ENCODE measurements at regions not wholly inside any gene's neighbourhood (a gene's known extent, or its start where the extent isn't known, plus 50 kb on each side); places are given as distances from the start of the nearest gene placed in this dataset.
A peak's percentile ranks its signal among the peaks of the same experiment; 100 is the strongest.

- WGBS, result 72% methylated on average over 4 of the region's 4 CpGs
- intact Hi-C loops (cut with DNase I), result no loop called here
Observed at GRCh38 chr11:32161293-32161692, 70.4 kb downstream of the RCN1 start.

GRCh38 chr11:32162351-32162750 lies 71.5 kb downstream of the RCN1 start:
- H3K9me3 ChIP-seq (ENCODE audit: control insufficient read depth, low read length), result no peaks in the 10 kb centered on the region
- DNase-seq (no peak), ATAC-seq (no peak)
- 62% methylated on average over 4 of the region's 4 CpGs for WGBS
- no peak overlapping the region for H3K4me3 ChIP-seq (ENCODE audit: low read length)
- no peaks in the 10 kb centered on the region for H3K27me3 ChIP-seq (ENCODE audit: control insufficient read depth, insufficient read depth)
- no peak overlapping the region for H3K27ac ChIP-seq (ENCODE audit: low read length)
- H3K4me1 ChIP-seq (ENCODE audit: control insufficient read depth, insufficient read depth, low read length), result no peaks in the 10 kb centered on the region
- intact Hi-C loops (cut with DNase I), result no loop called here

More at GRCh38 chr11:32161293-32161692, 70.4 kb downstream of the RCN1 start:
- Histone ChIP-seq H3K4me3 (ENCODE audit: low read length) (no peak overlapping the region), H3K27me3 (ENCODE audit: control insufficient read depth, insufficient read depth) (no peaks in the 10 kb centered on the region), H3K9me3 (ENCODE audit: control insufficient read depth, low read length) (no peaks in the 10 kb centered on the region), H3K27ac (ENCODE audit: low read length) (no peak overlapping the region), H3K4me1 (ENCODE audit: control insufficient read depth, insufficient read depth, low read length) (no peaks in the 10 kb centered on the region)
- ATAC-seq, result no peak
- no peak for DNase-seq

DNA sequence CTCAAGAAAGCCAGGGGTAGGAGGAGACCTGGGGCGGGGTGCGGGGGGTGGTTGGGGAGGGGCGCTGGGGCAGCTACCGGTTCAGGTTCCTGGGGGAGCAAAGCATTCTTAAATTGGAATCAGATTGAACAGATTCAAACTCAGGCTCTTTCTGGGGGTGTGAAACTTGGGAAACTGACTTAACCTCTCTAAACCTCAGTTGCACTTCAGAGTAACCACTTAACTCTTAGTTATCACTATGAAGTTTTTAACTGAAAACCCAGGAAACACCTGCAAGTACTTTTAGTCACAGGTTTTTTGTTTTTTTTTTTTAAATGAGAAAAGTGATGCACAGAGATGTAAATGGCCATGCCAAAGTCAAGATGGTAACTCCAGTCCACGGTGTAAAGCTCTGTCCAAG lies 72.0 kb downstream of the RCN1 start:
- intact Hi-C loops (cut with DNase I), result no loop called here
- Histone ChIP-seq H3K4me3 (ENCODE audit: low read length) (no peak overlapping the region), H3K27ac (ENCODE audit: low read length) (no peak overlapping the region), H3K9me3 (ENCODE audit: control insufficient read depth, low read length) (no peaks in the 10 kb centered on the region), H3K27me3 (ENCODE audit: control insufficient read depth, insufficient read depth) (no peaks in the 10 kb centered on the region), H3K4me1 (ENCODE audit: control insufficient read depth, insufficient read depth, low read length) (no peaks in the 10 kb centered on the region)
- ATAC-seq (no peak), DNase-seq (no peak)
- whole genome bisulfite sequencing, result 78% methylated on average over 5 of the region's 5 CpGs

DNA sequence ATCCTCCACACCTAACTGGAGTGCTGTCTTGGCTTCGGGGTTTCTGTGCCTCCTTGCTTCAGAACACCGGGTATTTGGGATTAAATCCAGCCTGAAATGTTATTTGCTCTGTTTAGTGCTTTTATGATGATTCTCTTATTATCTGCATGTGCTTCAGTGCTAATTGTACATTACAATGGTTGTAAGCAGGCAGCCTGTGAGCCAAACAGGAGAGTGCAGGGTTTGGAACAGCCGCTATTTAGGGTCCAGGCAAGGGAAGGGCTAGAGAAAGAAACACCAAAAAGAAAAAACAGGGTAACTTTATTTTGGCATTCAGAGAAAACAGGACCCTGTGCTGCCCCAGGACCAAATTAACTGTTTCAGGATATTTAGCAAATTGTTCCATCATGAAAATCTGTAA lies 72.7 kb downstream of the RCN1 start:
- H3K27me3 ChIP-seq (ENCODE audit: control insufficient read depth, insufficient read depth), result no peaks in the 10 kb centered on the region
- WGBS, result 91% methylated on average over 3 of the region's 3 CpGs
- intact Hi-C loops (cut with DNase I), result no loop called here

GRCh38 chr11:32164836-32165235 lies 74.0 kb downstream of the RCN1 start:
- intact Hi-C loops (cut with DNase I), result no loop called here
- DNase-seq (no peak), ATAC-seq (no peak)
- whole genome bisulfite sequencing, result 94% methylated on average over 3 of the region's 3 CpGs
- Histone ChIP-seq H3K4me3 (ENCODE audit: low read length) (no peak overlapping the region), H3K4me1 (ENCODE audit: control insufficient read depth, insufficient read depth, low read length) (no peaks in the 10 kb centered on the region), H3K27ac (ENCODE audit: low read length) (no peak overlapping the region), H3K27me3 (ENCODE audit: control insufficient read depth, insufficient read depth) (no peaks in the 10 kb centered on the region), H3K9me3 (ENCODE audit: control insufficient read depth, low read length) (no peaks in the 10 kb centered on the region)

More for the DNA sequence above, 72.7 kb downstream of the RCN1 start:
- no peaks in the 10 kb centered on the region for H3K4me1 ChIP-seq (ENCODE audit: control insufficient read depth, insufficient read depth, low read length)
- no peaks in the 10 kb centered on the region for H3K9me3 ChIP-seq (ENCODE audit: control insufficient read depth, low read length)
- H3K4me3 ChIP-seq (ENCODE audit: low read length), result no peak overlapping the region
- ATAC-seq, result no peak
- DNase-seq, result no peak
- H3K27ac ChIP-seq (ENCODE audit: low read length), result no peak overlapping the region

DNA sequence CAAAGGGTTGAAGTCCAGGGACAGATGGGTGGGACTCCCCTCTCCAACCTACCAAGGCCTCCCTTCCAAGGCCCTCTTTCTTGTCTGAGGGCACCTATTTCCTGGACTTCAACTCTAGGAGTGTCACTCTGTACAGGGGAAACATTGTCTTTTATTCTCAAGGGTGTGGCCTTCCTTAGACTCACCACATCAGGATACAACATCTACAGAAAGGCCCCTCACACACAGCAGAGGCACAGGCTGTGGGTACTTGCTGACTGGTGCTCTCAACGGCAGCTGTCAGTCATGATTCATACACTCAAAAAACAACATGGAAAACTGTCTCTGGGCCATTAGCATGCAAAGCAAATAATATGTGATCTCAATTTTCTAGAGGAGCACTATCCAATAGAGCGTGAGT lies 78.0 kb downstream of the RCN1 start:
- ATAC-seq (no peak), DNase-seq (no peak)
- Histone ChIP-seq H3K27me3 (ENCODE audit: control insufficient read depth, insufficient read depth) (no peaks in the 10 kb centered on the region), H3K4me1 (ENCODE audit: control insufficient read depth, insufficient read depth, low read length) (no peaks in the 10 kb centered on the region), H3K4me3 (ENCODE audit: low read length) (no peak overlapping the region), H3K9me3 (ENCODE audit: control insufficient read depth, low read length) (no peaks in the 10 kb centered on the region), H3K27ac (ENCODE audit: low read length) (no peak overlapping the region)
- intact Hi-C loops (cut with DNase I), result no loop called here
- WGBS, result 89% methylated on average over 2 of the region's 2 CpGs

DNA sequence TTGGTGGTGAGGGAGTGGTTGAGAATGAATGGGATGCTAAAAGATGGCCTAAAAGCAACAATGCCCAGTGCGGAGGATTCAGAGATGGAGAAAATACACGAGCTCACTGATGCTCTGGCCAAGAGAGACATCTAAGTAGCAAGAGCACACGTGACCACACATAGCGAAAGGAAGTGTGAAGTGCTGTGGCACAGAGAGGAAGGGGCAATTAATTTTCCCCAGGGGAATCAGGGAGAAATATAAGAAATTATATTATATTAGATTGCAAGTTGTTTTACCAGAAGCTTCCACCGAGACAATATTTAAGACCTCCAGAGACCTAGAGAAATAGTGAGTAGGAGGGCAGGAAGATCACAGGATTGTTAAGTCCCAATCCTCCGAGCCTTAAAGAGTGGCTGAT lies 80.6 kb downstream of the RCN1 start:
- no peaks in the 10 kb centered on the region for H3K4me1 ChIP-seq (ENCODE audit: control insufficient read depth, insufficient read depth, low read length)
- no peaks in the 10 kb centered on the region for H3K9me3 ChIP-seq (ENCODE audit: control insufficient read depth, low read length)
- intact Hi-C loops (cut with DNase I), result loop anchor here in 2 of 4 donors (10.0 kb wide), 2 partner anchors 927 to 937 kb away; no protein-coding TSS in a partner anchor
- H3K4me3 ChIP-seq (ENCODE audit: low read length), result no peak overlapping the region
- ATAC-seq (no peak), DNase-seq (no peak)
- 83% methylated on average over 6 of the region's 6 CpGs for WGBS
- H3K27ac ChIP-seq (ENCODE audit: low read length), result no peak overlapping the region
- no peaks in the 10 kb centered on the region for H3K27me3 ChIP-seq (ENCODE audit: control insufficient read depth, insufficient read depth)

- no peak for ATAC-seq
- DNase-seq, result no peak
- no peaks in the 10 kb centered on the region for H3K9me3 ChIP-seq (ENCODE audit: control insufficient read depth, low read length)
- WGBS, result 49% methylated on average over 9 of the region's 9 CpGs
- intact Hi-C loops (cut with DNase I), result loop anchor here in 2 of 4 donors (2.0 to 10.0 kb wide), 3 partner anchors 117 to 937 kb away; no protein-coding TSS in a partner anchor
- no peak overlapping the region for H3K27ac ChIP-seq (ENCODE audit: low read length)
- H3K4me3 ChIP-seq (ENCODE audit: low read length), result peak overlapping the region; percentile 34
- H3K4me1 ChIP-seq (ENCODE audit: control insufficient read depth, insufficient read depth, low read length), result no peaks in the 10 kb centered on the region
- H3K27me3 ChIP-seq (ENCODE audit: control insufficient read depth, insufficient read depth), result no peaks in the 10 kb centered on the region
Observed at GRCh38 chr11:32172041-32172847, 81.4 kb downstream of the RCN1 start.

DNA sequence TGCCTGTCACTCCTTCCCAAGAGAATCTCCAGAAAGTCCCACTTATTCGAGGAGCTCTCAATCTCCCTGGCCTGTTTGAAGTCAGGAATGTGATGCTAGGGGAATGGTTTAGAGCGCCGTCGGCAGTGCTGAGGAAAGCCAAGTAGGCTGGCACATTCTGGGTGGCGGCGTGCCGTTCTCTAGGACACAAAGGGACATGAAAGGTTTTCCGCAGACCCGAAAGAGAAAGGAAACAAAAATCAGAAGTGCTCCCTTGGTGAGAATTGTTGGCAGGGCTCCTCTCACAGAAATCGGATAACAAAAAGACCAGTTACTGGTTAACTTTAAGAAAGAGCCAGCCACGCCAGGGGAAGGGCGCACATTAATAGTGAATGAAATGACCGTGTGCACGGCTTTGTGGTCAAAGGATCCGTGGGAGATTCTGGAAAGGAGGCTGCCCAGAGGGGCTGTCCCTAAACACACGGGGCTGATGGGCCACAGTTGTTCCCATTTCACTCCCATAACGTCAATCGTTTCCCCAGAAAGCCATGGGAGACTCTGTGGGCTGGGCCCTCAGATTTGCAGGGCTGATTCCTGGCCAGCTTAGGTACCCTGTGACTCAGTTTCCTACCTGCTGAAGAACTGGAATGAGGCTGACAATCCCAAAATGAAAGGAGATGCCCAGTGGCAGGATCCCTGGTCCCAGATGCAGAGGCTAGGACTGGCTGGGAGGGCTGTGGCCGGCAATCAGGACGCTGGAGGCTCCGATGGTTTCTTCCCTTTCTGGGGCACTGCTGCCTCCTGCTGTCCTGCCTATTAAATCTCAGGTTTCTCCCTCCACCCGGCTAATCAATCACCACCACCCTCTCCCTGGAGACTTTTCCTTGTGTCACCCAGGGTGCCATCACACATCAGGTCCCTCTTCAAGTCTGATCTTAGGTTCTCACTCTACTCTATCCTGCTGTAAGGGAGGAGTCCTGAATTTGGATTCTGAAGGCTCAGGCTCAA lies 82.3 kb downstream of the RCN1 start:
- ATAC-seq, result peak; percentile 89 to 90
- intact Hi-C loops (cut with DNase I), result loop anchor here in 2 of 4 donors (2.0 to 10.0 kb wide), 3 partner anchors 118 to 938 kb away; no protein-coding TSS in a partner anchor
- Histone ChIP-seq H3K27me3 (ENCODE audit: control insufficient read depth, insufficient read depth) (no peaks in the 10 kb centered on the region), H3K4me3 (ENCODE audit: low read length) (peak overlapping the region; percentile 34), H3K27ac (ENCODE audit: low read length) (no peak overlapping the region), H3K9me3 (ENCODE audit: control insufficient read depth, low read length) (no peaks in the 10 kb centered on the region), H3K4me1 (ENCODE audit: control insufficient read depth, insufficient read depth, low read length) (no peaks in the 10 kb centered on the region)
- 31% methylated on average over 22 of the region's 22 CpGs for WGBS
- DNase-seq, result peak; percentile 61 to 84 (median 76)

DNA sequence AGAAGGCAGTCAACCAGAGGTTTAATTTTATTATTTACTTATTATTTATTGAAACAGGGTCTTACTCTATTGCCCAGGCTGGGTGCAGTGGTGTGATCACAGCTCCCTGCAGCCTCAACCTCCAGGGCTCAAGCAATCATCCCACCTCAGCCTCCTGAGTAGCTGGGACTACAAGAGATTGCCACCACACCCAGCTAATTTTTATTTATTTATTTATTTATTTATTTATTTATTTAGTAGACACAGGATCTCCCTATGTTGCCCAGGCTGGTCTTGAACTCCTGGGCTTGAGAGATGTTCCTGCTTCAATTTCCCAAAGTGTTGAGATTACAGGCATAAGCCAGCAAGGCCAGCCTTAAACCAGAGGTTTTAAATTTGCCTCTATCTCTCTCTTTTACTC lies 83.1 kb downstream of the RCN1 start:
- no peak overlapping the region for H3K4me3 ChIP-seq (ENCODE audit: low read length)
- ATAC-seq (no peak), DNase-seq (no peak)
- H3K27ac ChIP-seq (ENCODE audit: low read length), result no peak overlapping the region
- intact Hi-C loops (cut with DNase I), result loop anchor here in 2 of 4 donors (2.0 to 10.0 kb wide), 3 partner anchors 119 to 939 kb away; no protein-coding TSS in a partner anchor
- H3K9me3 ChIP-seq (ENCODE audit: control insufficient read depth, low read length), result no peaks in the 10 kb centered on the region
- no peaks in the 10 kb centered on the region for H3K4me1 ChIP-seq (ENCODE audit: control insufficient read depth, insufficient read depth, low read length)
- no peaks in the 10 kb centered on the region for H3K27me3 ChIP-seq (ENCODE audit: control insufficient read depth, insufficient read depth)

Measured in right cardiac atrium (tissue), 5 donors.